ENCODE measurements at regions not wholly inside any gene's neighbourhood (a gene's known extent, or its start where the extent isn't known, plus 50 kb on each side); places are given as distances from the start of the nearest gene placed in this dataset.

GRCh38 chr17:15161395-15161794, 103.7 kb downstream of the PMP22 start:
- Histone ChIP-seq H3K4me3 (replicated peaks; ENCODE audit: low read depth, low read length) (no peak overlapping the region), H3K27me3 (replicated peaks; ENCODE audit: control insufficient read depth, insufficient read depth, low read length) (no peaks in the 10 kb centered on the region), H3K36me3 (ENCODE audit: control insufficient read depth, insufficient read depth, low read length) (no peaks in the 10 kb centered on the region)
- no peak for DNase-seq (ENCODE audit: extremely low read depth, insufficient read length)
- TF ChIP-seq, protein P1, sequence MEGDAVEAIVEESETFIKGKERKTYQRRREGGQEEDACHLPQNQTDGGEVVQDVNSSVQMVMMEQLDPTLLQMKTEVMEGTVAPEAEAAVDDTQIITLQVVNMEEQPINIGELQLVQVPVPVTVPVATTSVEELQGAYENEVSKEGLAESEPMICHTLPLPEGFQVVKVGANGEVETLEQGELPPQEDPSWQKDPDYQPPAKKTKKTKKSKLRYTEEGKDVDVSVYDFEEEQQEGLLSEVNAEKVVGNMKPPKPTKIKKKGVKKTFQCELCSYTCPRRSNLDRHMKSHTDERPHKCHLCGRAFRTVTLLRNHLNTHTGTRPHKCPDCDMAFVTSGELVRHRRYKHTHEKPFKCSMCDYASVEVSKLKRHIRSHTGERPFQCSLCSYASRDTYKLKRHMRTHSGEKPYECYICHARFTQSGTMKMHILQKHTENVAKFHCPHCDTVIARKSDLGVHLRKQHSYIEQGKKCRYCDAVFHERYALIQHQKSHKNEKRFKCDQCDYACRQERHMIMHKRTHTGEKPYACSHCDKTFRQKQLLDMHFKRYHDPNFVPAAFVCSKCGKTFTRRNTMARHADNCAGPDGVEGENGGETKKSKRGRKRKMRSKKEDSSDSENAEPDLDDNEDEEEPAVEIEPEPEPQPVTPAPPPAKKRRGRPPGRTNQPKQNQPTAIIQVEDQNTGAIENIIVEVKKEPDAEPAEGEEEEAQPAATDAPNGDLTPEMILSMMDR (IDR thresholded peaks at IDR 0.05; ENCODE audit: insufficient read depth, low read length, poor library complexity, severe bottlenecking): no peak

DNA sequence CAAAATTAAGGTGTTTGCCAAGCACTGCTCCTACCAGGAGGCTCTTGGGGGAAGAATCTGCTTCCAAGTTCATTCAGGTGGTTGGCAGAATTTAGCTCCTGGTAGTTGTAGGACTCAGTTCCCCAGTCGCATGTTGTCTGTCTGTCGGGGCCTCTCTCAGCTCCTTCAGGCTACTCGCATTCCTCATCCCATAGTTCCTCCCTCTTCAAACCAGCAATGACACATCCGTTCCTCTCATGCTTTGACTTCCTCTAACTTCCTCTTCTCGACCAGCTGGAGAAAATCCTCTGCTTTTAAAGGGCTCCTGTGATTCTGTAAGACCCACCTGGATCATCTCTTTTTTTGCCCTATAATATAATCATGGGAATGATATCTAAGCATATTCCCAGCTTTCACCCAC, 108.1 kb downstream of the PMP22 start:
- TF ChIP-seq, protein P1 (IDR thresholded peaks at IDR 0.05; ENCODE audit: insufficient read depth, low read length, poor library complexity, severe bottlenecking): no peak
- DNase-seq (ENCODE audit: extremely low read depth, insufficient read length): no peak
- Histone ChIP-seq H3K36me3 (ENCODE audit: control insufficient read depth, insufficient read depth, low read length) (no peaks in the 10 kb centered on the region), H3K4me3 (replicated peaks; ENCODE audit: low read depth, low read length) (no peak overlapping the region), H3K27me3 (replicated peaks; ENCODE audit: control insufficient read depth, insufficient read depth, low read length) (no peaks in the 10 kb centered on the region)

- Histone ChIP-seq H3K27me3 (replicated peaks; ENCODE audit: control insufficient read depth, insufficient read depth, low read length) (no peaks in the 10 kb centered on the region), H3K4me3 (replicated peaks; ENCODE audit: low read depth, low read length) (no peak overlapping the region), H3K36me3 (ENCODE audit: control insufficient read depth, insufficient read depth, low read length) (no peaks in the 10 kb centered on the region)
- TF ChIP-seq, protein P1 (IDR thresholded peaks at IDR 0.05; ENCODE audit: insufficient read depth, low read length, poor library complexity, severe bottlenecking): no peak
- DNase-seq (ENCODE audit: extremely low read depth, insufficient read length): no peak
Observed at GRCh38 chr17:15154618-15155017, 110.5 kb downstream of the PMP22 start.

- no peak for DNase-seq (ENCODE audit: extremely low read depth, insufficient read length)
- Histone ChIP-seq H3K36me3 (ENCODE audit: control insufficient read depth, insufficient read depth, low read length) (no peaks in the 10 kb centered on the region), H3K27me3 (replicated peaks; ENCODE audit: control insufficient read depth, insufficient read depth, low read length) (no peaks in the 10 kb centered on the region), H3K4me3 (replicated peaks; ENCODE audit: low read depth, low read length) (no peak overlapping the region)
- TF ChIP-seq, protein P1 (IDR thresholded peaks at IDR 0.05; ENCODE audit: insufficient read depth, low read length, poor library complexity, severe bottlenecking): no peak
Observed at GRCh38 chr17:15145621-15146020, 119.5 kb downstream of the PMP22 start.

- H3K36me3 ChIP-seq (ENCODE audit: control insufficient read depth, insufficient read depth, low read length): no peaks in the 10 kb centered on the region
- no peaks in the 10 kb centered on the region for H3K27me3 ChIP-seq (replicated peaks; ENCODE audit: control insufficient read depth, insufficient read depth, low read length)
- DNase-seq (ENCODE audit: extremely low read depth, insufficient read length): no peak
- TF ChIP-seq, protein P1 (IDR thresholded peaks at IDR 0.05; ENCODE audit: insufficient read depth, low read length, poor library complexity, severe bottlenecking): no peak
- no peak overlapping the region for H3K4me3 ChIP-seq (replicated peaks; ENCODE audit: low read depth, low read length)
Observed at GRCh38 chr17:15143524-15143923, 121.6 kb downstream of the PMP22 start.

DNA sequence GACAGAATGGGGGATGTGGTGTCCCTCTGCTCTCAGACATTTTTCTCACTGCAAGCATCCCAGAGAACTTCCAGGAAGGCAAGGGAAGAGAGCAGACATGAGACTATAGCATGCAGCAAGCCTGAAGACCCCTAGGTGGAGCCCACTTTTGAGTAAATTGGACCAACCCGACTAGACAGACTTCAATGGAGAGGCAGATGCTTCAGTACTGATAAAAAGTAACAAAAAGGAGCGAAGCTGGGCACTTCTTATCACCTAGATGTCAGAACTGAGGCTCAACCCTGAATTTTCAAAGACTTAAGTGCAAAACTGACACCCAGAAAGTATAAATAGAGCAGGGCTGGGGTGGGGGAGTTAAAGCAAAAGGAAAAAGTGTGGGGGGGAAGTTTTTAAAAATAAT, 130.8 kb downstream of the PMP22 start:
- H3K36me3 ChIP-seq (ENCODE audit: control insufficient read depth, insufficient read depth, low read length): no peaks in the 10 kb centered on the region
- no peak for DNase-seq (ENCODE audit: extremely low read depth, insufficient read length)
- TF ChIP-seq, protein P1 (IDR thresholded peaks at IDR 0.05; ENCODE audit: insufficient read depth, low read length, poor library complexity, severe bottlenecking): no peak
- no peak overlapping the region for H3K4me3 ChIP-seq (replicated peaks; ENCODE audit: low read depth, low read length)
- H3K27me3 ChIP-seq (replicated peaks; ENCODE audit: control insufficient read depth, insufficient read depth, low read length): no peaks in the 10 kb centered on the region
